Gastroesophageal sphincter (tissue), 4 donors: ENCODE measurements at regions not wholly inside any gene's neighbourhood (a gene's known extent, or its start where the extent isn't known, plus 50 kb on each side); places are given as distances from the start of the nearest gene placed in this dataset.

Experiments used
- ATAC-seq: fragments of 150-250 bp; one replicate; pipeline ENCODE4 v1.9.1; 2016; ENCODE audit warnings: mild to moderate bottlenecking, moderate library complexity
- H3K27ac ChIP-seq, 4 donors: fragments of 200-600 bp; sonication (generic) in 3 of 4; 1 replicate in 3 of 4; 2 replicates in 1 of 4; pipeline ENCODE4 v1.5.1; 2016 to 2019
- H3K27me3 ChIP-seq: fragments of 200-600 bp; sonication (generic); one replicate; pipeline ENCODE4 v1.5.1; 2019
- H3K36me3 ChIP-seq, 2 donors: fragments of 200-600 bp; sonication (generic); one replicate each; pipeline ENCODE4 v1.5.1; 2019; ENCODE audit warnings: control low read depth in 1 of 2
- H3K4me1 ChIP-seq, 3 donors: fragments of 200-600 bp; sonication (generic); 1 replicate in 2 of 3; 2 replicates in 1 of 3; pipeline ENCODE4 v1.5.1; 2016 to 2019; ENCODE audit warnings: control low read depth in 2 of 3
- H3K4me3 ChIP-seq, 2 donors: fragments of 200-600 bp; sonication (generic); one replicate each; pipeline ENCODE4 v1.5.1; 2019; ENCODE audit warnings: mild to moderate bottlenecking in 1 of 2, moderate library complexity in 1 of 2
- H3K9me3 ChIP-seq, 3 donors: fragments of 200-600 bp; sonication (generic); one replicate each; pipeline ENCODE4 v1.5.1; 2017 to 2019; ENCODE audit warnings: control low read depth in 2 of 3
- EP300 ChIP-seq: sonication (generic); formaldehyde crosslinking; IDR thresholded peaks from one replicate; pipeline ENCODE4 v1.6.1; 2017; ENCODE audit warnings: antibody characterized with exemption, mild to moderate bottlenecking
- POLR2A ChIP-seq, 2 donors: fragments of 450-650 bp; IDR thresholded peaks; one replicate each; pipeline ENCODE4 v1.6.1; 2017; ENCODE audit warnings: antibody characterized with exemption in 2 of 2, mild to moderate bottlenecking in 2 of 2, moderate library complexity in 1 of 2
- POLR2AphosphoS5 ChIP-seq: sonication (generic); formaldehyde crosslinking; IDR thresholded peaks from one replicate; pipeline ENCODE4 v1.6.1; 2017; ENCODE audit warnings: antibody characterized with exemption
- WGBS, 2 donors: methylation state at CpG; one replicate each; pipeline ENCODE4 v1.1.5; 2018; ENCODE audit warnings: low coverage in 1 of 2; 5-methylcytosine and 5-hydroxymethylcytosine counted together
- TF ChIP-seq, protein P1 (sequence below), 4 experiments: fragments of 200-600 bp in 2 of 4; fragments of 450-650 bp in 2 of 4; sonication (generic) in 1 of 4; IDR thresholded peaks; one replicate each; pipeline ENCODE4 v1.5.1; 2017 to 2019; ENCODE audit warnings: antibody characterized with exemption in 4 of 4, mild to moderate bottlenecking in 2 of 4, moderate library complexity in 2 of 4

DNA sequence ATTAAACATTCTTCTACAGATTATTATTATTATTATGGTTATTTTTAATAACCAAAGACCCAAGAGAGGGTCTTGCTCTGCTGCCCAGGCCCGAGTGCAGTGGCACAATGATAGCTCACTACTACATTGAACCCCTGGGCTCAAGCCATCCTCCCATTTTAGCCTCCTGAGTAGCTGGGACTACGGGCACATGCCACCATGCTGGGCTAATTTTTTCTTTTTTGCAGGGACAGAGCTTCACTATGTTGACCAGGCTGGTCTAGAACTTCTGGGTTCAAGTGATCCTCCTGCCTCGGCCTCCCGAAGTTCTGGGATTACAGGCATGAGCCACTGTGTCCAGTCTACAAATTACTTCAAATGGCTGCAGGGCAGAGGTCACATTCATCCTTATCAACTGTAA is 179.8 kb downstream of the KCNRG start:
- Histone ChIP-seq H3K36me3 (no peaks in the 10 kb centered on the region), H3K27me3 (no peaks in the 10 kb centered on the region), H3K9me3 (no peaks in the 10 kb centered on the region), H3K4me3 (no peak overlapping the region), H3K4me1 (peaks cover 0 to 4% (median 0%) of the 10 kb centered on the region in 3 donors), H3K27ac (no peak overlapping the region)
- ATAC-seq: no peak
- TF ChIP-seq EP300 (no peak), POLR2A (IDR thresholded peaks at IDR 0.05) (no peak), POLR2AphosphoS5 (no peak)
- TF ChIP-seq, protein P1, sequence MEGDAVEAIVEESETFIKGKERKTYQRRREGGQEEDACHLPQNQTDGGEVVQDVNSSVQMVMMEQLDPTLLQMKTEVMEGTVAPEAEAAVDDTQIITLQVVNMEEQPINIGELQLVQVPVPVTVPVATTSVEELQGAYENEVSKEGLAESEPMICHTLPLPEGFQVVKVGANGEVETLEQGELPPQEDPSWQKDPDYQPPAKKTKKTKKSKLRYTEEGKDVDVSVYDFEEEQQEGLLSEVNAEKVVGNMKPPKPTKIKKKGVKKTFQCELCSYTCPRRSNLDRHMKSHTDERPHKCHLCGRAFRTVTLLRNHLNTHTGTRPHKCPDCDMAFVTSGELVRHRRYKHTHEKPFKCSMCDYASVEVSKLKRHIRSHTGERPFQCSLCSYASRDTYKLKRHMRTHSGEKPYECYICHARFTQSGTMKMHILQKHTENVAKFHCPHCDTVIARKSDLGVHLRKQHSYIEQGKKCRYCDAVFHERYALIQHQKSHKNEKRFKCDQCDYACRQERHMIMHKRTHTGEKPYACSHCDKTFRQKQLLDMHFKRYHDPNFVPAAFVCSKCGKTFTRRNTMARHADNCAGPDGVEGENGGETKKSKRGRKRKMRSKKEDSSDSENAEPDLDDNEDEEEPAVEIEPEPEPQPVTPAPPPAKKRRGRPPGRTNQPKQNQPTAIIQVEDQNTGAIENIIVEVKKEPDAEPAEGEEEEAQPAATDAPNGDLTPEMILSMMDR (IDR thresholded peaks at IDR 0.05): no peak
- WGBS, 2 donors: 63 to 100% methylated on average over 1 to 3 of the region's 4 CpGs

DNA sequence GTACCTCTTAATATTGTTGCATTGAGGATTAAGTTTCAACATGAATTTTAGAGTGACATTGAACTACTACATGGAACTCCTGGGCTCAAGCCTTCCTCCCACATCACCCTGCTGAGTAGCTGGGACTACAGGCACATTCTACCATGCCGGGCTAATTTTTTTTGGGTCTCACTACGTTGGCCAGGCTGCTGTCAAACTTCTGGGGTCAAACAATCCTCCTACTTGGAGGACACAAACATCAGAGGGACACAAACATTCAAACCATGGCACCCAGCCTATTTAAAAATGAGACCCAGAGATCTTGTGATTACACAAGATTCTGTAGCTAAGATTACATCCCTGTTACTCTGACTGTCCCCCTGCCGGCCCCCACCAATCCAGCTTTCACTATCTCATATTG is 180.9 kb downstream of the KCNRG start:
- Histone ChIP-seq H3K36me3 (no peaks in the 10 kb centered on the region), H3K27ac (no peak overlapping the region), H3K9me3 (no peaks in the 10 kb centered on the region), H3K4me3 (no peak overlapping the region), H3K27me3 (no peaks in the 10 kb centered on the region), H3K4me1 (peaks cover 0 to 14% (median 6%) of the 10 kb centered on the region in 3 donors)
- TF ChIP-seq POLR2A (IDR thresholded peaks at IDR 0.05): no peak
- no peak for TF ChIP-seq POLR2AphosphoS5
- no peak for TF ChIP-seq EP300
- TF ChIP-seq, protein P1 (IDR thresholded peaks at IDR 0.05): no peak
- no peak for ATAC-seq
- 78 to 86% methylated on average over 1 to 3 of the region's 3 CpGs for WGBS, 2 donors

DNA sequence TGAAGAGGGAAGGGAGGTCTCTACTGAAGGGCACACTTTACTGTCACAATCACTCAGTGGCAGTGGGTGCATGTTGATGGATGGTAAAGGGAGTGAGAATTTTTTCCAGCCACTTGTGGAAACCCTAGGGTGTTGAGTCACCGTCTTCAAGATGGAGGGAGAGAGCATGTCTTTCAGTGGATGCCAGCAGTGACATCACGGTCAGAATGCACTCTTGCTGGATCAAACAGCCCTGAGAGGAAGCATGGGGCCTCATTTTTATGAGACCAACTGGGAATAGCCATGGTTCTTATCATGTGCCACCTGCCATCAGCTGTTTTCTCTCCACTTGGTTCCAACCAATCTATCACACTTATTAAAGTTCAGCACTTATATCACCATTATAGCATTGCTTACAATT is 182.5 kb downstream of the KCNRG start:
- no peak overlapping the region for H3K27ac ChIP-seq
- 69 to 92% methylated on average over 2 of the region's 2 CpGs for WGBS, 2 donors
- no peaks in the 10 kb centered on the region for H3K9me3 ChIP-seq
- peaks cover 0 to 27% (median 6%) of the 10 kb centered on the region in 3 donors for H3K4me1 ChIP-seq
- H3K36me3 ChIP-seq: no peaks in the 10 kb centered on the region
- TF ChIP-seq POLR2AphosphoS5 (no peak), POLR2A (IDR thresholded peaks at IDR 0.05) (no peak), EP300 (no peak)
- TF ChIP-seq, protein P1 (IDR thresholded peaks at IDR 0.05): no peak
- H3K4me3 ChIP-seq: no peak overlapping the region
- ATAC-seq: no peak
- no peaks in the 10 kb centered on the region for H3K27me3 ChIP-seq

DNA sequence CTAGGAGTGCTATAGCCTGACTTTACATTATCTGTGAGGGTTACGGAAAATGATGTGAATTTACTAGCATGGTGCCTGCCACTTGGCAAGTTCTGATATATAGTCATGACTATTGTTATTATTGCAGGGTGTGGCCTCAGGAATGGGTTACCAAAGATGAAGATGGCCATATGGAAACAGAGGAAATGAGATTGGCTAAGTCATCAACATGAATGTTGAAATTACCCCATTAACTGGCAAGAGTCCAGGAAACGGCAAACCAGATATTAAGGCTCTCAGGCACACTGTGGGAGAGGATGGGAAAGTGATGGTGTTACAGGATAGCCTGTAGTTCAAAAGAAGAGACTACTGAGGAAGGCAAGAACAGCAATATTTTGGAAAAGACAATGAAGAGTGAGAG is 183.3 kb downstream of the KCNRG start:
- H3K36me3 ChIP-seq: no peaks in the 10 kb centered on the region
- no peaks in the 10 kb centered on the region for H3K27me3 ChIP-seq
- 50 to 64% methylated on average over 1 to 2 of the region's 2 CpGs for WGBS, 2 donors
- peaks cover 0 to 27% (median 6%) of the 10 kb centered on the region in 3 donors for H3K4me1 ChIP-seq
- peak; percentile 50 for ATAC-seq
- H3K27ac ChIP-seq: no peak overlapping the region
- H3K4me3 ChIP-seq: no peak overlapping the region
- TF ChIP-seq EP300 (no peak), POLR2AphosphoS5 (no peak), POLR2A (IDR thresholded peaks at IDR 0.05) (no peak)
- TF ChIP-seq, protein P1 (IDR thresholded peaks at IDR 0.05): no peak
- H3K9me3 ChIP-seq: no peaks in the 10 kb centered on the region

DNA sequence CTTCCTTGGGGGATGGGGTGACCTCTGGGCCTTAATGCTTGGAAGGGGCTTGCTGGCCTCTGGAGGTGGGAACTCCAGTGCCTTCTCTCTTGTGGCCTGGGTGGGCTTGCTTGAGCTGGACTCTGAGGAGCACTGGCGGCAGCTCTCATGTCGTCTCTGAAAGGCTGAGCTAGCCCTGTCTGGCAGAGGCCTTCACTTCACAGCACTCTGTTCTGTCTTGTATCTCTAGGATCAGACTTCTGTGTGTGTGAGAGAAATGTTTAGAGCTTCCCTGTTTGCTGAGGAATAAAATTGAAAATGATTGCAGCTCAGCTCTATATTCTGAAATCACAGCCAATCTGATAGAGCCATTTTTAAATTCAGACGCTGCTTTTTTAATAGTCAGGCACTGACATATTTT is 185.3 kb downstream of the KCNRG start:
- Histone ChIP-seq H3K4me3 (no peak overlapping the region), H3K36me3 (no peaks in the 10 kb centered on the region), H3K9me3 (no peaks in the 10 kb centered on the region), H3K4me1 (peaks cover 0 to 27% (median 6%) of the 10 kb centered on the region in 3 donors), H3K27ac (peak overlapping the region in 3 of 4 donors; percentile 11 to 35 (median 13)), H3K27me3 (no peaks in the 10 kb centered on the region)
- 10 to 18% methylated on average over 1 of the region's 3 CpGs for WGBS, 2 donors
- TF ChIP-seq, protein P1 (IDR thresholded peaks at IDR 0.05): no peak
- TF ChIP-seq POLR2A (IDR thresholded peaks at IDR 0.05) (no peak), EP300 (no peak), POLR2AphosphoS5 (no peak)
- no peak for ATAC-seq
